ENCODE measurements at regions not wholly inside any gene's neighbourhood (a gene's known extent, or its start where the extent isn't known, plus 50 kb on each side); places are given as distances from the start of the nearest gene placed in this dataset.

GRCh38 chr19:30278882-30279254, 93.3 kb upstream of the ZNF536 start:
- POLR2A ChIA-PET: no interaction called here
- Histone ChIP-seq H3K9ac (no peak overlapping the region), H3F3A (replicated peaks; ENCODE audit: insufficient read depth) (no peaks in the 10 kb centered on the region), H3K36me3 (replicated peaks in 1 of 2; ENCODE audit: control insufficient read depth in 1 of 2, insufficient read depth in 2 of 2, low read length in 1 of 2) (no peaks in the 10 kb centered on the region), H3K9me3 (no peaks in the 10 kb centered on the region; the same call in 1 of the 2 replicates), H3K4me2 (no peak overlapping the region), H3K79me2 (ENCODE audit: insufficient read depth) (no peaks in the 10 kb centered on the region), H2AFZ (ENCODE audit: low read depth) (no peak overlapping the region), H3K27me3 (ENCODE audit: insufficient read depth) (no peaks in the 10 kb centered on the region), H4K20me1 (ENCODE audit: insufficient read depth) (no peaks in the 10 kb centered on the region), H3K27ac (ENCODE audit: low read depth in 2 of 2, low read length in 1 of 2) (no peak overlapping the region), H3K9me2 (no peaks in the 10 kb centered on the region), H3K4me1 (ENCODE audit: control insufficient read depth in 1 of 2, insufficient read depth in 2 of 2, low read depth in 1 of 2, low read length in 1 of 2) (peaks cover 0 to 12% of the 10 kb centered on the region in 2 experiments; a peak in 1 of 4 replicates), H3K4me3 (ENCODE audit: low read depth in 2 of 2, low read length in 1 of 2) (no peak overlapping the region)
- TF ChIP-seq NFIC (IDR thresholded peaks at IDR 0.05; ENCODE audit: borderline replicate concordance): no peak
- TF ChIP-seq FOXJ3 (CRISPR knock-in tag; IDR thresholded peaks at IDR 0.05): no peak
- no peak for TF ChIP-seq REST (IDR thresholded peaks at IDR 0.05; ENCODE audit: low read depth, low read length)
- DNase-seq: no peak
- CTCF ChIA-PET: no interaction called here
- 70% methylated on average over 9 of the region's 9 CpGs for WGBS (ENCODE audit: low lambda C conversion rate)

- WGBS (ENCODE audit: low lambda C conversion rate): 39% methylated on average over 6 of the region's 6 CpGs
- Histone ChIP-seq H3K4me1 (ENCODE audit: control insufficient read depth in 1 of 2, insufficient read depth in 2 of 2, low read depth in 1 of 2, low read length in 1 of 2) (peaks cover 0 to 12% of the 10 kb centered on the region in 2 experiments; a peak in 2 of 4 replicates), H3F3A (replicated peaks; ENCODE audit: insufficient read depth) (no peaks in the 10 kb centered on the region), H3K9me2 (no peaks in the 10 kb centered on the region), H3K4me3 (ENCODE audit: low read depth in 2 of 2, low read length in 1 of 2) (no peak overlapping the region), H3K9me3 (no peaks in the 10 kb centered on the region), H3K9ac (no peak overlapping the region), H3K27ac (ENCODE audit: low read depth in 2 of 2, low read length in 1 of 2) (no peak overlapping the region), H3K36me3 (replicated peaks in 1 of 2; ENCODE audit: control insufficient read depth in 1 of 2, insufficient read depth in 2 of 2, low read length in 1 of 2) (no peaks in the 10 kb centered on the region), H3K27me3 (ENCODE audit: insufficient read depth) (no peaks in the 10 kb centered on the region), H4K20me1 (ENCODE audit: insufficient read depth) (no peaks in the 10 kb centered on the region), H3K79me2 (ENCODE audit: insufficient read depth) (no peaks in the 10 kb centered on the region), H2AFZ (ENCODE audit: low read depth) (no peak overlapping the region), H3K4me2 (no peak overlapping the region)
- no peak for DNase-seq
- POLR2A ChIA-PET: no interaction called here
- TF ChIP-seq RXRA (IDR thresholded peaks at IDR 0.05; ENCODE audit: borderline replicate concordance, low read depth): no peak
- no peak for TF ChIP-seq POLR2AphosphoS5 (IDR thresholded peaks at IDR 0.05; ENCODE audit: low read depth, low read length)
- TF ChIP-seq GABPA (IDR thresholded peaks at IDR 0.05; ENCODE audit: low read depth): no peak
- no peak for TF ChIP-seq USF1 (IDR thresholded peaks at IDR 0.05; ENCODE audit: borderline replicate concordance, low read depth)
- TF ChIP-seq ZBTB33 (IDR thresholded peaks at IDR 0.05; ENCODE audit: borderline replicate concordance, low read depth): no peak
- no peak for TF ChIP-seq EP300 (IDR thresholded peaks at IDR 0.05; ENCODE audit: borderline replicate concordance in 1 of 2, low read depth in 1 of 2, low read length in 1 of 2)
- TF ChIP-seq TAF1 (IDR thresholded peaks at IDR 0.05; ENCODE audit: borderline replicate concordance, low read depth, low read length): no peak
- TF ChIP-seq GATA2 (CRISPR knock-in tag; IDR thresholded peaks at IDR 0.05): no peak
- TF ChIP-seq JUND (IDR thresholded peaks at IDR 0.05): no peak
- TF ChIP-seq MEF2A (IDR thresholded peaks at IDR 0.05; ENCODE audit: borderline replicate concordance, low read depth): no peak
- TF ChIP-seq RFX5 (IDR thresholded peaks at IDR 0.05; ENCODE audit: low read length): no peak
- no peak for TF ChIP-seq SMC3 (IDR thresholded peaks at IDR 0.05; ENCODE audit: low read depth, low read length)
- no peak for TF ChIP-seq FOXM1 (IDR thresholded peaks at IDR 0.05; ENCODE audit: low read depth)
- TF ChIP-seq FOSL2 (IDR thresholded peaks at IDR 0.05; ENCODE audit: borderline replicate concordance, low read depth): no peak
- TF ChIP-seq IRF3 (IDR thresholded peaks at IDR 0.05; ENCODE audit: low read depth, low read length): no peak
- TF ChIP-seq EZH2phosphoT487 (IDR thresholded peaks at IDR 0.05; ENCODE audit: borderline replicate concordance, low read depth): no peak
- CTCF ChIA-PET: no interaction called here
These were observed 92.2 kb upstream of the ZNF536 start for GRCh38 chr19:30280018-30280417.

Data from SK-N-SH (cell line).